ENCODE measurements at regions not wholly inside any gene's neighbourhood (a gene's known extent, or its start where the extent isn't known, plus 50 kb on each side); places are given as distances from the start of the nearest gene placed in this dataset.

DNA sequence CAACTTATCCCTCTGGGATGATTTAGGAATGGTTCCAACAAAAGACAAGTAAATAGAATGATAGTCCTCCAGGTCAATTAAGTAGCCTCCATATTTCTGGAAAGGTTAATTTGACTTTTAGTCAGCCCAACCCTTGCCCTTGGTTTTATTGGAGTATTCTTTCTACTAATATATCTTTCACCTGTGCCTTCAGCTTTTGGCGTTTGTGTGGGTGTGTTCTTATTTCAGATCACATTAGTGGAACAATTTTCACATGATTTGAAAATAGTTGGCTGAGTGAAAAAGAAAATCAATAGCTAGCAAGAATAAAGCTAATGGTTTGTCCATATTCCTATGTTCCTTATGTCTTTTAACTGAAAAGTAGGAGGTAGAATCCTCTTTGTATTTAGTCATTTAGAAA lies 239.6 kb upstream of the SGK1 start:
- Histone ChIP-seq H3K4me1 (replicated peaks in 1 of 2; ENCODE audit: control insufficient read depth in 2 of 2, insufficient read depth in 2 of 2, low read length in 2 of 2) (no peaks in the 10 kb centered on the region), H3K4me2 (ENCODE audit: insufficient read depth, low read length) (no peak overlapping the region), H2AFZ (ENCODE audit: low read depth, low read length) (no peak overlapping the region), H3K36me3 (ENCODE audit: control insufficient read depth, insufficient read depth, low read length) (no peaks in the 10 kb centered on the region), H3K27me3 (ENCODE audit: control insufficient read depth in 2 of 2, insufficient read depth in 2 of 2, low read length in 2 of 2) (no peaks in the 10 kb centered on the region), H3K9ac (ENCODE audit: insufficient read depth in 1 of 2, low read depth in 2 of 2, low read length in 2 of 2) (no peak overlapping the region), H4K20me1 (replicated peaks; ENCODE audit: control insufficient read depth, insufficient read depth, low read length) (no peaks in the 10 kb centered on the region), H3K9me3 (replicated peaks; ENCODE audit: control insufficient read depth, insufficient read depth, low read depth, low read length) (no peaks in the 10 kb centered on the region; the same call in 1 of the 2 replicates), H3K27ac (ENCODE audit: extremely low read depth, low read depth, low read length) (no peak overlapping the region), H3K4me3 (no peak overlapping the region), H3K79me2 (ENCODE audit: control insufficient read depth, insufficient read depth, low read length) (no peaks in the 10 kb centered on the region), H3K9me1 (ENCODE audit: control insufficient read depth, insufficient read depth, low read length) (no peaks in the 10 kb centered on the region)
- TF ChIP-seq SMARCB1 (IDR thresholded peaks at IDR 0.05; ENCODE audit: insufficient read length, low read depth) = no peak
- TF ChIP-seq RFX1 (IDR thresholded peaks at IDR 0.05) = no peak
- no peak for TF ChIP-seq ZNF583 (CRISPR knock-in tag; IDR thresholded peaks at IDR 0.05)
- TF ChIP-seq, protein P1, sequence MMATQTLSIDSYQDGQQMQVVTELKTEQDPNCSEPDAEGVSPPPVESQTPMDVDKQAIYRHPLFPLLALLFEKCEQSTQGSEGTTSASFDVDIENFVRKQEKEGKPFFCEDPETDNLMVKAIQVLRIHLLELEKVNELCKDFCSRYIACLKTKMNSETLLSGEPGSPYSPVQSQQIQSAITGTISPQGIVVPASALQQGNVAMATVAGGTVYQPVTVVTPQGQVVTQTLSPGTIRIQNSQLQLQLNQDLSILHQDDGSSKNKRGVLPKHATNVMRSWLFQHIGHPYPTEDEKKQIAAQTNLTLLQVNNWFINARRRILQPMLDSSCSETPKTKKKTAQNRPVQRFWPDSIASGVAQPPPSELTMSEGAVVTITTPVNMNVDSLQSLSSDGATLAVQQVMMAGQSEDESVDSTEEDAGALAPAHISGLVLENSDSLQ (IDR thresholded peaks at IDR 0.05) = no peak
- TF ChIP-seq U2AF1 (optimal IDR thresholded peaks at IDR 0.05; ENCODE audit: low read depth, low read length) = no peak
- TF ChIP-seq ARNT (IDR thresholded peaks at IDR 0.05) = no peak
- TF ChIP-seq ZNF507 (tag; conservative IDR thresholded peaks at IDR 0.05) = no peak
- TF ChIP-seq RNF219 (CRISPR knock-in tag; IDR thresholded peaks at IDR 0.05) = no peak
- TF ChIP-seq E2F3 (CRISPR knock-in tag; IDR thresholded peaks at IDR 0.05) = no peak
- in situ Hi-C loops (cut with MboI) (no loop called here), intact Hi-C loops (cut with micrococcal nuclease) (no loop called here)
- ATAC-seq = no peak
- BruUV-seq (replicated peaks) = no TSS peak
- CTCF ChIA-PET (ENCODE audit: low intra/inter-chr PET ratio) = no interaction called here
- no peak for FAIRE-seq
- DNase-seq (ENCODE audit: extremely low read depth in 1 of 4, low spot score in 3 of 4) = no peak
- POLR2A ChIA-PET = interaction anchor here (0.8 kb wide), 1 partner anchor 10 kb away, joined by 3 read pairs; no protein-coding TSS in a partner anchor
- 6% methylated on average over 1 of the region's 1 CpG for WGBS (ENCODE audit: insufficient coverage, low coverage, missing lambda C conversion rate)
